WTC11 (cell line): ENCODE measurements at regions not wholly inside any gene's neighbourhood (a gene's known extent, or its start where the extent isn't known, plus 50 kb on each side); places are given as distances from the start of the nearest gene placed in this dataset.
"Not testable (repeated sequence)": the region's sequence is repeated elsewhere in the genome, so short reads cannot be mapped to it uniquely, and the experiment has no call there.

Experiments
- ATAC-seq: fragments of 200-7000 bp; cut with Tn5 transposase; 2 replicates; pipeline ENCODE4 v1.10.0; 2021; ENCODE audit warnings: mild to moderate bottlenecking, moderate library complexity
- CTCF ChIA-PET: fragments of 300-600 bp; sonication (Branson Sonifier 250); formaldehyde crosslinking; loops from one replicate; lab custom pipeline; 2021; ENCODE audit warnings: antibody characterized with exemption; lab: Charles Lee
- POLR2A ChIA-PET: fragments of 350-600 bp; sonication (Branson Sonifier 250); formaldehyde crosslinking; loops from one replicate; lab custom pipeline; 2021; ENCODE audit warnings: antibody characterized with exemption; lab: Charles Lee
- DNase-seq: peaks from one replicate; pipeline ENCODE4 v3.0.0; 2021; ENCODE audit warnings: low spot score
- H3K27ac Mint-ChIP-seq: 2 replicates; pipeline ENCODE4 v1.8.0; 2021; ENCODE audit warnings: mixed read lengths
- H3K27me3 Mint-ChIP-seq: 2 replicates; pipeline ENCODE4 v1.8.0; 2021; ENCODE audit warnings: low read depth, mild to moderate bottlenecking, moderate library complexity, mixed read lengths
- H3K36me3 Mint-ChIP-seq: 2 replicates; pipeline ENCODE4 v1.8.0; 2021; ENCODE audit warnings: mixed read lengths
- H3K4me1 Mint-ChIP-seq: 2 replicates; pipeline ENCODE4 v1.8.0; 2022; ENCODE audit warnings: mixed read lengths
- H3K4me3 Mint-ChIP-seq: 2 replicates; pipeline ENCODE4 v1.8.0; 2021; ENCODE audit warnings: mild to moderate bottlenecking, moderate library complexity, mixed read lengths
- H3K9me3 Mint-ChIP-seq: 2 replicates; pipeline ENCODE4 v1.8.0; 2021; ENCODE audit warnings: mixed read lengths
- CREM ChIP-seq: sonication (generic); formaldehyde crosslinking; IDR thresholded peaks from 2 replicates; pipeline ENCODE4 v1.8.1; 2022; ENCODE audit warnings: mild to moderate bottlenecking, missing genetic modification reagents, moderate library complexity
- ESRRA ChIP-seq: sonication (generic); formaldehyde crosslinking; IDR thresholded peaks from 2 replicates; pipeline ENCODE4 v1.8.1; 2022; ENCODE audit warnings: mild to moderate bottlenecking, missing genetic modification reagents, borderline replicate concordance
- GRHL2 ChIP-seq: fragments of 250-450 bp; sonication (Bioruptor Pico); IDR thresholded peaks from 2 replicates; pipeline ENCODE4 v1.8.0; 2022; ENCODE audit warnings: mild to moderate bottlenecking, moderate library complexity; ENCODE audit not compliant: insufficient replicate concordance, severe bottlenecking
- IRF2 ChIP-seq: sonication (generic); formaldehyde crosslinking; IDR thresholded peaks from 2 replicates; pipeline ENCODE4 v1.8.0; 2022; ENCODE audit warnings: low read depth, missing genetic modification reagents, borderline replicate concordance
- MXD4 ChIP-seq: fragments of 250-450 bp; sonication (Bioruptor Pico); IDR thresholded peaks from 2 replicates; pipeline ENCODE4 v1.8.0; 2021; ENCODE audit warnings: mild to moderate bottlenecking, moderate library complexity, borderline replicate concordance
- NFYB ChIP-seq: sonication (generic); formaldehyde crosslinking; conservative IDR thresholded peaks from 2 replicates; pipeline ENCODE4 v1.8.0; 2022; ENCODE audit warnings: low read depth, missing genetic modification reagents
- NR3C1 ChIP-seq: sonication (generic); formaldehyde crosslinking; conservative IDR thresholded peaks from 2 replicates; pipeline ENCODE4 v1.8.1; 2023; ENCODE audit warnings: low read depth, mild to moderate bottlenecking, missing genetic modification reagents
- ZNF396 ChIP-seq: fragments of 250-450 bp; sonication (Bioruptor Pico); IDR thresholded peaks from 2 replicates; pipeline ENCODE4 v1.8.0; 2021; ENCODE audit warnings: mild to moderate bottlenecking, moderate library complexity, borderline replicate concordance
- ZSCAN18 ChIP-seq: fragments of 250-450 bp; sonication (Bioruptor Pico); IDR thresholded peaks from 2 replicates; pipeline ENCODE4 v2.1.2; 2022; ENCODE audit warnings: mild to moderate bottlenecking, moderate library complexity
- TF ChIP-seq, protein P1 (sequence below): sonication (generic); formaldehyde crosslinking; IDR thresholded peaks from 2 replicates; pipeline ENCODE4 v1.8.1; 2023; ENCODE audit warnings: mild to moderate bottlenecking, missing genetic modification reagents
- TF ChIP-seq, protein P2 (sequence below): sonication (generic); formaldehyde crosslinking; IDR thresholded peaks from 2 replicates; pipeline ENCODE4 v1.8.0; 2022; ENCODE audit warnings: mild to moderate bottlenecking, missing genetic modification reagents

DNA sequence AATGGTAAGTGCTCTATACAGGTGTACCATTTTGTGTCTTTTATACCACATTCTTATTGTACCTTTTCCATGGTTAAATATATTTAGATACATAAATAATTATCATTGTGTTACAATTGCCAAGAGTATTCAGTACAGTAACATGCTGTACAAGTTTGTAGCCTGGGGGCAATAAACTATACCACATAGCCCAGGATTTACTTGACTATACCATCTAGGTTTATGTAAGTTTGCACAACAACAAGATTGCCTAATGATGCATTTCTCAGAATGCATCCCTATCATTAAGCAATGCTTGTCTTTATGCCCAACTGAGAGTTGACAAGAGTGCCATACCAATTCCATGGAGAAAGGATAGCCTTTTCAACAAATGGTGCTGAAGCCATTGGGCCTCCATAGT lies 136.7 kb upstream of the PJA2 start:
- H3K4me1 Mint-ChIP-seq: no peaks in the 10 kb centered on the region
- no peak overlapping the region for H3K4me3 Mint-ChIP-seq
- ChIA-PET CTCF (no interaction called here), POLR2A (no interaction called here)
- peaks cover 8% of the 10 kb centered on the region for H3K36me3 Mint-ChIP-seq
- peaks cover 19% of the 10 kb centered on the region for H3K9me3 Mint-ChIP-seq
- H3K27me3 Mint-ChIP-seq: no peaks in the 10 kb centered on the region
- no peak for DNase-seq
- no peak overlapping the region for H3K27ac Mint-ChIP-seq
- ATAC-seq: no peak
- TF ChIP-seq GRHL2 (no peak), ZNF396 (CRISPR knock-in tag) (no peak), ZSCAN18 (no peak), IRF2 (CRISPR knock-in tag) (no peak)

- peaks cover 14% of the 10 kb centered on the region for H3K9me3 Mint-ChIP-seq
- H3K27ac Mint-ChIP-seq, ATAC-seq, H3K4me1 Mint-ChIP-seq, H3K27me3 Mint-ChIP-seq, H3K36me3 Mint-ChIP-seq, POLR2A ChIA-PET, CTCF ChIA-PET, H3K4me3 Mint-ChIP-seq, DNase-seq: not testable (repeated sequence)
These were observed 135.1 kb upstream of the PJA2 start for GRCh38 chr5:109544873-109545272.

GRCh38 chr5:109538692-109539091 lies 128.9 kb upstream of the PJA2 start:
- H3K27me3 Mint-ChIP-seq, H3K4me1 Mint-ChIP-seq, H3K4me3 Mint-ChIP-seq, H3K27ac Mint-ChIP-seq, POLR2A ChIA-PET, CTCF ChIA-PET, DNase-seq, H3K36me3 Mint-ChIP-seq, ATAC-seq: not testable (repeated sequence)
- peaks cover 14% of the 10 kb centered on the region for H3K9me3 Mint-ChIP-seq

DNA sequence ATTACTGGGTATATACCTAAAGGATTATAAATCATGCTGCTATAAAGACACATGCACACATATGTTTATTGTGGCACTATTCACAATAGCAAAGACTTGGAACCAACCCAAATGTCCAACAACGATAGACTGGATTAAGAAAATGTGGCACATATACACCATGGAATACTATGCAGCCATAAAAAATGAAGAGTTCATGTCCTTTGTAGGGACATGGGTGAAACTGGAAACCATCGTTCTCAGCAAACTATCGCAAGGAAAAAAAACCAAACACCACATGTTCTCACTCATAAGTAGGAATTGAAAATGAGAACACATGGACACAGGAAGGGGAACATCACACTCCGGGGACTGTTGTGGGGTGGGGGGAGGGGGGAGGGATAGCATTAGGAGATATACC lies 125.3 kb upstream of the PJA2 start:
- H3K36me3 Mint-ChIP-seq, H3K27ac Mint-ChIP-seq, CTCF ChIA-PET, DNase-seq, ATAC-seq, H3K4me1 Mint-ChIP-seq, H3K4me3 Mint-ChIP-seq, H3K27me3 Mint-ChIP-seq, POLR2A ChIA-PET, H3K9me3 Mint-ChIP-seq: not testable (repeated sequence)

DNA sequence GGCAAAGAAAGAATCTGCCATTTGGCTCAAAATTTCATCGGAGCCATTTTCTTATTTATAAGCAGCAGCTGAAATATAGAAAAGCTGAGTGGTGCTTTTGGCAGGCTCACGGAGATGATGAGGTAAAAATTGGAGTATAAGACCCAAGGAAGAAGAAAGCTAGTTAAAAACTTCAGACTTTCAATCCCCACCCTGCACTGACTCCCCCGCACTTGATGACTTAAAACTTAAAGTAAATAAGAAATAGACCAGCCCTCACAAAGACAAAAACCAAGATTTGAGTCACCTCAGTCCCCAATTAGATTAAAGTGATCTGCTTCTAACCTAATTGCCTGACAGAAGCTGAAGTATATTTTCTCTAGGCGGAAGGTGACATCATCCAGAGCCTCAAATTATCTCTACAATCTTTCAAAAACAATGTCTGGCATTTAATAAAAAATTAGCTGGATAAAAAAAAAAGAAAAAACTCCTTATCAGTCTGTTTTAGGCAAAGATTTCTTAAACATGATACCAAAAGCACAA lies 124.0 kb upstream of the PJA2 start:
- TF ChIP-seq MXD4 (CRISPR knock-in tag): no peak
- TF ChIP-seq ESRRA (CRISPR knock-in tag): no peak
- TF ChIP-seq, protein P1, sequence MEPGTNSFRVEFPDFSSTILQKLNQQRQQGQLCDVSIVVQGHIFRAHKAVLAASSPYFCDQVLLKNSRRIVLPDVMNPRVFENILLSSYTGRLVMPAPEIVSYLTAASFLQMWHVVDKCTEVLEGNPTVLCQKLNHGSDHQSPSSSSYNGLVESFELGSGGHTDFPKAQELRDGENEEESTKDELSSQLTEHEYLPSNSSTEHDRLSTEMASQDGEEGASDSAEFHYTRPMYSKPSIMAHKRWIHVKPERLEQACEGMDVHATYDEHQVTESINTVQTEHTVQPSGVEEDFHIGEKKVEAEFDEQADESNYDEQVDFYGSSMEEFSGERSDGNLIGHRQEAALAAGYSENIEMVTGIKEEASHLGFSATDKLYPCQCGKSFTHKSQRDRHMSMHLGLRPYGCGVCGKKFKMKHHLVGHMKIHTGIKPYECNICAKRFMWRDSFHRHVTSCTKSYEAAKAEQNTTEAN (CRISPR knock-in tag): no peak
- TF ChIP-seq CREM (CRISPR knock-in tag): no peak
- TF ChIP-seq NR3C1 (CRISPR knock-in tag): no peak
- TF ChIP-seq NFYB (CRISPR knock-in tag): no peak
- TF ChIP-seq, protein P2, sequence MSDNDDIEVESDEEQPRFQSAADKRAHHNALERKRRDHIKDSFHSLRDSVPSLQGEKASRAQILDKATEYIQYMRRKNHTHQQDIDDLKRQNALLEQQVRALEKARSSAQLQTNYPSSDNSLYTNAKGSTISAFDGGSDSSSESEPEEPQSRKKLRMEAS (CRISPR knock-in tag): no peak
- Mint-ChIP-seq H3K9me3 (no peaks in the 10 kb centered on the region), H3K4me1 (no peaks in the 10 kb centered on the region), H3K4me3 (no peak overlapping the region), H3K27ac (no peak overlapping the region), H3K36me3 (no peaks in the 10 kb centered on the region), H3K27me3 (no peaks in the 10 kb centered on the region)
- POLR2A ChIA-PET: no interaction called here
- no peak for DNase-seq
- no peak for ATAC-seq
- CTCF ChIA-PET: interaction anchor here (1.5 kb wide), 1 partner anchor 155 kb away, joined by 4 read pairs; no protein-coding TSS in a partner anchor
